ENCODE measurements at regions not wholly inside any gene's neighbourhood (a gene's known extent, or its start where the extent isn't known, plus 50 kb on each side); places are given as distances from the start of the nearest gene placed in this dataset.

- no peak overlapping the region for H3K4me2 ChIP-seq (ENCODE audit: insufficient read depth, low read length, poor library complexity, severe bottlenecking)
- H4K91ac ChIP-seq (ENCODE audit: low read depth, low read length, poor library complexity) = no peak overlapping the region
- H2BK120ac ChIP-seq (ENCODE audit: low read depth, low read length) = no peak overlapping the region
- no peak overlapping the region for H3K23ac ChIP-seq (ENCODE audit: low read depth, low read length, poor library complexity)
- no peak overlapping the region for H3K4me3 ChIP-seq (ENCODE audit: low read length in 2 of 2)
- H3K14ac ChIP-seq (ENCODE audit: low read length) = no peak overlapping the region
- H3K9me3 ChIP-seq (replicated peaks in 1 of 2; ENCODE audit: control insufficient read depth in 2 of 2, insufficient read depth in 1 of 2, low read depth in 1 of 2, low read length in 2 of 2) = no peaks in the 10 kb centered on the region
- H2AFZ ChIP-seq (ENCODE audit: low read length) = no peak overlapping the region
- H3K27ac ChIP-seq (replicated peaks; ENCODE audit: low read length) = no peak overlapping the region
- whole genome bisulfite sequencing, 2 donors (ENCODE audit: extremely low coverage in 2 of 2, insufficient read length in 2 of 2, insufficient replicate concordance in 1 of 2) = no CpG with 5 or more reads among the region's 5 CpGs
- H4K8ac ChIP-seq (ENCODE audit: low read depth, low read length) = no peak overlapping the region
- H3K9ac ChIP-seq (ENCODE audit: low read depth, low read length, poor library complexity) = no peak overlapping the region
- H2BK12ac ChIP-seq (ENCODE audit: low read length) = no peak overlapping the region
- no peak overlapping the region for H2BK15ac ChIP-seq (ENCODE audit: low read length)
- no peaks in the 10 kb centered on the region for H3K4me1 ChIP-seq (ENCODE audit: control insufficient read depth in 2 of 2, insufficient read depth in 1 of 2, low read depth in 1 of 2, low read length in 2 of 2)
- no peak overlapping the region for H3K4ac ChIP-seq (ENCODE audit: low read length)
- no peak overlapping the region for H2AK5ac ChIP-seq (ENCODE audit: low read depth, low read length)
- no peaks in the 10 kb centered on the region for H3K27me3 ChIP-seq (ENCODE audit: control insufficient read depth in 3 of 3, insufficient read depth in 3 of 3, low read depth in 1 of 3, low read length in 3 of 3)
- H3K18ac ChIP-seq (ENCODE audit: low read length) = no peak overlapping the region
- no peak for DNase-seq (ENCODE audit: low spot score)
- H3K79me1 ChIP-seq (ENCODE audit: low read depth, low read length) = no peaks in the 10 kb centered on the region
- no peaks in the 10 kb centered on the region for H3K36me3 ChIP-seq (replicated peaks in 1 of 2; ENCODE audit: control insufficient read depth in 2 of 2, insufficient read depth in 2 of 2, low read length in 2 of 2)
- no peak overlapping the region for H2BK5ac ChIP-seq (ENCODE audit: low read length)
Observed at GRCh38 chr19:32246006-32246405, 99.4 kb upstream of the ZNF507 start.

GRCh38 chr19:32251634-32252332 is 93.6 kb upstream of the ZNF507 start:
- no peak overlapping the region for H2BK5ac ChIP-seq (ENCODE audit: low read length)
- H2BK12ac ChIP-seq (ENCODE audit: low read length) = no peak overlapping the region
- H3K36me3 ChIP-seq (replicated peaks in 1 of 2; ENCODE audit: control insufficient read depth in 2 of 2, insufficient read depth in 2 of 2, low read length in 2 of 2) = no peaks in the 10 kb centered on the region
- no peak overlapping the region for H2BK120ac ChIP-seq (ENCODE audit: low read depth, low read length)
- no peak overlapping the region for H3K9ac ChIP-seq (ENCODE audit: low read depth, low read length, poor library complexity)
- peaks cover 0 to 5% (median 3%) of the 10 kb centered on the region in 3 experiments for H3K27me3 ChIP-seq (ENCODE audit: control insufficient read depth in 3 of 3, insufficient read depth in 3 of 3, low read depth in 1 of 3, low read length in 3 of 3)
- no peak overlapping the region for H4K91ac ChIP-seq (ENCODE audit: low read depth, low read length, poor library complexity)
- peak overlapping the region; percentile 31 for H3K18ac ChIP-seq (ENCODE audit: low read length)
- no peak overlapping the region for H4K8ac ChIP-seq (ENCODE audit: low read depth, low read length)
- no peak overlapping the region for H3K14ac ChIP-seq (ENCODE audit: low read length)
- no peak overlapping the region for H3K4me3 ChIP-seq (ENCODE audit: low read length in 2 of 2)
- peaks cover 3% of the 10 kb centered on the region for H3K79me1 ChIP-seq (ENCODE audit: low read depth, low read length)
- DNase-seq (ENCODE audit: low spot score) = no peak
- H3K4ac ChIP-seq (ENCODE audit: low read length) = no peak overlapping the region
- no peak overlapping the region for H2BK15ac ChIP-seq (ENCODE audit: low read length)
- WGBS, 2 donors (ENCODE audit: extremely low coverage in 2 of 2, insufficient read length in 2 of 2, insufficient replicate concordance in 1 of 2) = no CpG with 5 or more reads among the region's 18 CpGs
- H3K23ac ChIP-seq (ENCODE audit: low read depth, low read length, poor library complexity) = no peak overlapping the region
- H3K9me3 ChIP-seq (replicated peaks in 1 of 2; ENCODE audit: control insufficient read depth in 2 of 2, insufficient read depth in 1 of 2, low read depth in 1 of 2, low read length in 2 of 2) = peaks cover 0 to 2% of the 10 kb centered on the region in 2 donors
- H3K27ac ChIP-seq (replicated peaks; ENCODE audit: low read length) = no peak overlapping the region
- H3K4me1 ChIP-seq (ENCODE audit: control insufficient read depth in 2 of 2, insufficient read depth in 1 of 2, low read depth in 1 of 2, low read length in 2 of 2) = no peaks in the 10 kb centered on the region
- H2AK5ac ChIP-seq (ENCODE audit: low read depth, low read length) = peak overlapping the region; percentile 86
- no peak overlapping the region for H2AFZ ChIP-seq (ENCODE audit: low read length)
- H3K4me2 ChIP-seq (ENCODE audit: insufficient read depth, low read length, poor library complexity, severe bottlenecking) = no peak overlapping the region

GRCh38 chr19:32252333-32252669 is 93.1 kb upstream of the ZNF507 start:
- H3K4me3 ChIP-seq (ENCODE audit: low read length in 2 of 2) = no peak overlapping the region
- H3K79me1 ChIP-seq (ENCODE audit: low read depth, low read length) = peaks cover 3% of the 10 kb centered on the region
- no CpG with 5 or more reads among the region's 11 CpGs for WGBS, 2 donors (ENCODE audit: extremely low coverage in 2 of 2, insufficient read length in 2 of 2, insufficient replicate concordance in 1 of 2)
- H3K27me3 ChIP-seq (ENCODE audit: control insufficient read depth in 3 of 3, insufficient read depth in 3 of 3, low read depth in 1 of 3, low read length in 3 of 3) = peaks cover 0 to 5% (median 3%) of the 10 kb centered on the region in 3 experiments
- H2BK15ac ChIP-seq (ENCODE audit: low read length) = peak overlapping the region; percentile 39
- H3K4ac ChIP-seq (ENCODE audit: low read length) = no peak overlapping the region
- no peak overlapping the region for H3K27ac ChIP-seq (replicated peaks; ENCODE audit: low read length)
- H2BK5ac ChIP-seq (ENCODE audit: low read length) = no peak overlapping the region
- H3K36me3 ChIP-seq (replicated peaks in 1 of 2; ENCODE audit: control insufficient read depth in 2 of 2, insufficient read depth in 2 of 2, low read length in 2 of 2) = no peaks in the 10 kb centered on the region
- no peak overlapping the region for H3K9ac ChIP-seq (ENCODE audit: low read depth, low read length, poor library complexity)
- H2BK12ac ChIP-seq (ENCODE audit: low read length) = no peak overlapping the region
- no peak overlapping the region for H3K23ac ChIP-seq (ENCODE audit: low read depth, low read length, poor library complexity)
- peak overlapping the region; percentile 41 for H3K18ac ChIP-seq (ENCODE audit: low read length)
- no peak overlapping the region for H4K8ac ChIP-seq (ENCODE audit: low read depth, low read length)
- H2BK120ac ChIP-seq (ENCODE audit: low read depth, low read length) = no peak overlapping the region
- H3K4me1 ChIP-seq (ENCODE audit: control insufficient read depth in 2 of 2, insufficient read depth in 1 of 2, low read depth in 1 of 2, low read length in 2 of 2) = peaks cover 0 to 2% of the 10 kb centered on the region in 2 donors
- peak overlapping the region; percentile 28 for H3K14ac ChIP-seq (ENCODE audit: low read length)
- H3K4me2 ChIP-seq (ENCODE audit: insufficient read depth, low read length, poor library complexity, severe bottlenecking) = no peak overlapping the region
- DNase-seq (ENCODE audit: low spot score) = no peak
- no peak overlapping the region for H2AFZ ChIP-seq (ENCODE audit: low read length)
- H3K9me3 ChIP-seq (replicated peaks in 1 of 2; ENCODE audit: control insufficient read depth in 2 of 2, insufficient read depth in 1 of 2, low read depth in 1 of 2, low read length in 2 of 2) = peaks cover 0 to 2% of the 10 kb centered on the region in 2 donors
- H4K91ac ChIP-seq (ENCODE audit: low read depth, low read length, poor library complexity) = no peak overlapping the region
- peak overlapping the region; percentile 86 for H2AK5ac ChIP-seq (ENCODE audit: low read depth, low read length)

- H3K27ac ChIP-seq (replicated peaks; ENCODE audit: low read length) = no peak overlapping the region
- H2BK5ac ChIP-seq (ENCODE audit: low read length) = no peak overlapping the region
- DNase-seq (ENCODE audit: low spot score) = no peak
- H3K23ac ChIP-seq (ENCODE audit: low read depth, low read length, poor library complexity) = no peak overlapping the region
- H3K36me3 ChIP-seq (replicated peaks in 1 of 2; ENCODE audit: control insufficient read depth in 2 of 2, insufficient read depth in 2 of 2, low read length in 2 of 2) = no peaks in the 10 kb centered on the region
- H2BK120ac ChIP-seq (ENCODE audit: low read depth, low read length) = peak overlapping the region; percentile 56
- no peak overlapping the region for H2BK15ac ChIP-seq (ENCODE audit: low read length)
- H3K9me3 ChIP-seq (replicated peaks in 1 of 2; ENCODE audit: control insufficient read depth in 2 of 2, insufficient read depth in 1 of 2, low read depth in 1 of 2, low read length in 2 of 2) = peaks cover 0 to 2% of the 10 kb centered on the region in 2 donors
- no peak overlapping the region for H2BK12ac ChIP-seq (ENCODE audit: low read length)
- no peak overlapping the region for H3K4ac ChIP-seq (ENCODE audit: low read length)
- peaks cover 0 to 2% of the 10 kb centered on the region in 2 donors for H3K4me1 ChIP-seq (ENCODE audit: control insufficient read depth in 2 of 2, insufficient read depth in 1 of 2, low read depth in 1 of 2, low read length in 2 of 2)
- peak overlapping the region; percentile 7 for H4K8ac ChIP-seq (ENCODE audit: low read depth, low read length)
- H3K14ac ChIP-seq (ENCODE audit: low read length) = no peak overlapping the region
- H3K18ac ChIP-seq (ENCODE audit: low read length) = no peak overlapping the region
- no peak overlapping the region for H3K4me2 ChIP-seq (ENCODE audit: insufficient read depth, low read length, poor library complexity, severe bottlenecking)
- H3K27me3 ChIP-seq (ENCODE audit: control insufficient read depth in 3 of 3, insufficient read depth in 3 of 3, low read depth in 1 of 3, low read length in 3 of 3) = peaks cover 0 to 5% (median 3%) of the 10 kb centered on the region in 3 experiments
- H2AK5ac ChIP-seq (ENCODE audit: low read depth, low read length) = peak overlapping the region; percentile 44
- H3K79me1 ChIP-seq (ENCODE audit: low read depth, low read length) = peaks cover 3% of the 10 kb centered on the region
- H3K4me3 ChIP-seq (ENCODE audit: low read length in 2 of 2) = no peak overlapping the region
- no peak overlapping the region for H2AFZ ChIP-seq (ENCODE audit: low read length)
- no CpG with 5 or more reads among the region's 30 CpGs for WGBS, 2 donors (ENCODE audit: extremely low coverage in 2 of 2, insufficient read length in 2 of 2, insufficient replicate concordance in 1 of 2)
- no peak overlapping the region for H3K9ac ChIP-seq (ENCODE audit: low read depth, low read length, poor library complexity)
- H4K91ac ChIP-seq (ENCODE audit: low read depth, low read length, poor library complexity) = no peak overlapping the region
Observed at GRCh38 chr19:32253683-32254508, 91.5 kb upstream of the ZNF507 start.

Measured in neuronal stem cell (in vitro differentiated cells).